ENCODE measurements at regions not wholly inside any gene's neighbourhood (a gene's known extent, or its start where the extent isn't known, plus 50 kb on each side); places are given as distances from the start of the nearest gene placed in this dataset.

- no peak overlapping the region for H3K4me3 ChIP-seq (ENCODE audit: extremely low read depth in 1 of 4, insufficient read depth in 2 of 4, low read depth in 3 of 4, low read length in 4 of 4)
- H2AFZ ChIP-seq (ENCODE audit: low read length): no peak overlapping the region
- H2BK15ac ChIP-seq (ENCODE audit: low read length): no peak overlapping the region
- no peak overlapping the region for H4K5ac ChIP-seq (ENCODE audit: insufficient read length, low read depth, low read length)
- H2BK120ac ChIP-seq (replicated peaks; ENCODE audit: low read depth, low read length): no peak overlapping the region
- no peak overlapping the region for H2AK5ac ChIP-seq (ENCODE audit: low read depth, low read length)
- no peak overlapping the region for H3K56ac ChIP-seq (replicated peaks; ENCODE audit: insufficient read length, low read depth, low read length)
- no peaks in the 10 kb centered on the region for H3K79me2 ChIP-seq (ENCODE audit: control insufficient read depth in 1 of 2, insufficient read depth in 2 of 2, low read length in 2 of 2)
- H3K9me3 ChIP-seq (ENCODE audit: insufficient read depth in 2 of 2, low read depth in 1 of 2, low read length in 1 of 2): no peaks in the 10 kb centered on the region
- FAIRE-seq (no peak), DNase-seq (ENCODE audit: low read depth in 1 of 2, low spot score in 2 of 2) (no peak)
- H2BK12ac ChIP-seq (ENCODE audit: low read depth, low read length): no peak overlapping the region
- no peak overlapping the region for H4K91ac ChIP-seq (replicated peaks; ENCODE audit: insufficient read length, low read length)
- H3K23ac ChIP-seq (ENCODE audit: insufficient read length): no peak overlapping the region
- H2BK20ac ChIP-seq (ENCODE audit: low read length): no peak overlapping the region
- H2BK5ac ChIP-seq (ENCODE audit: low read depth, low read length): no peak overlapping the region
- ChIA-PET POLR2A (ENCODE audit: partially characterized antibody) (no interaction called here), CTCF (ENCODE audit: partially characterized antibody) (interaction anchor here (0.5 to 5.4 kb wide), 7 partner anchors 8 to 115 kb away, joined by 3 to 38 read pairs (median 4); no protein-coding TSS in a partner anchor)
- 88% methylated on average over 2 of the region's 2 CpGs; no CpG with 5 or more reads in 1 of the 2 experiments for WGBS, 2 experiments (ENCODE audit: extremely low coverage in 1 of 2, insufficient coverage in 1 of 2, insufficient read length in 1 of 2, insufficient replicate concordance in 2 of 2, low coverage in 1 of 2, low lambda C conversion rate in 2 of 2, missing lambda C conversion rate in 1 of 2)
- no peak overlapping the region for H4K8ac ChIP-seq (ENCODE audit: extremely low read depth, insufficient read depth, low read length)
- no peak overlapping the region for H3K4me2 ChIP-seq (ENCODE audit: insufficient read depth in 1 of 2, low read depth in 2 of 2, low read length in 2 of 2)
- H3K27me3 ChIP-seq (replicated peaks in 1 of 4; ENCODE audit: control insufficient read depth in 3 of 4, extremely low read depth in 1 of 4, insufficient read depth in 3 of 4, low read length in 3 of 4): no peaks in the 10 kb centered on the region
- H3K23me2 ChIP-seq (ENCODE audit: low read depth, low read length): no peaks in the 10 kb centered on the region; the same call in 1 of the 2 replicates
- no peaks in the 10 kb centered on the region for H3K36me3 ChIP-seq (ENCODE audit: control insufficient read depth in 2 of 4, insufficient read depth in 4 of 4, low read length in 3 of 4)
- no peak overlapping the region for H3K9ac ChIP-seq (replicated peaks in 1 of 4; ENCODE audit: extremely low read depth in 1 of 4, low read depth in 3 of 4, low read length in 3 of 4)
- H4K20me1 ChIP-seq (replicated peaks in 1 of 2; ENCODE audit: control insufficient read depth in 1 of 2, insufficient read depth in 2 of 2, low read length in 2 of 2): no peaks in the 10 kb centered on the region
- H3K4me1 ChIP-seq (replicated peaks in 1 of 4; ENCODE audit: control insufficient read depth in 3 of 4, insufficient read depth in 4 of 4, low read length in 3 of 4): peaks cover 0 to under 1% (median 0%) of the 10 kb centered on the region in 4 experiments; a peak in 1 of 7 replicates
- TF ChIP-seq TCF12 (IDR thresholded peaks at IDR 0.05; ENCODE audit: low read depth, low read length) (no peak), MAFK (IDR thresholded peaks at IDR 0.05; ENCODE audit: low read depth, low read length) (no peak), YY1 (IDR thresholded peaks at IDR 0.05; ENCODE audit: low read depth, low read length) (no peak), GABPA (IDR thresholded peaks at IDR 0.05; ENCODE audit: borderline replicate concordance, insufficient read depth, low read length) (no peak), POLR2AphosphoS5 (IDR thresholded peaks at IDR 0.05; ENCODE audit: low read depth, low read length) (no peak), POU5F1 (IDR thresholded peaks at IDR 0.05; ENCODE audit: low read depth, low read length) (no peak), KDM5A (IDR thresholded peaks at IDR 0.05; ENCODE audit: low read length) (no peak), CBX8 (IDR thresholded peaks at IDR 0.05; ENCODE audit: borderline replicate concordance, low read depth, low read length) (no peak), USF2 (IDR thresholded peaks at IDR 0.05; ENCODE audit: low read length) (no peak), JUND (IDR thresholded peaks at IDR 0.05; ENCODE audit: low read length) (no peak), POLR2A (IDR thresholded peaks at IDR 0.05; ENCODE audit: control extremely low read depth in 1 of 2, low read depth in 2 of 2, low read length in 2 of 2) (no peak), SIX5 (IDR thresholded peaks at IDR 0.05; ENCODE audit: low read depth, low read length) (no peak)
- TF ChIP-seq, protein P1, sequence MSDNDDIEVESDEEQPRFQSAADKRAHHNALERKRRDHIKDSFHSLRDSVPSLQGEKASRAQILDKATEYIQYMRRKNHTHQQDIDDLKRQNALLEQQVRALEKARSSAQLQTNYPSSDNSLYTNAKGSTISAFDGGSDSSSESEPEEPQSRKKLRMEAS (IDR thresholded peaks at IDR 0.05): no peak
- H3K27ac ChIP-seq (ENCODE audit: low read depth, low read length): no peak overlapping the region
- no peaks in the 10 kb centered on the region for H3K79me1 ChIP-seq (ENCODE audit: low read depth, low read length)
- no peak overlapping the region for H3K14ac ChIP-seq (ENCODE audit: insufficient read length)
- H3K4ac ChIP-seq (replicated peaks; ENCODE audit: insufficient read length, low read depth, low read length): no peak overlapping the region
- H3K18ac ChIP-seq (ENCODE audit: extremely low read depth, low read length): no peak overlapping the region
These were observed 52.2 kb upstream of the STEAP4 start for GRCh38 chr7:88358881-88359280.
